A549 (cell line): ENCODE measurements at regions not wholly inside any gene's neighbourhood (a gene's known extent, or its start where the extent isn't known, plus 50 kb on each side); places are given as distances from the start of the nearest gene placed in this dataset.

Experiments
- ATAC-seq, 2 experiments: fragments of 200-7000 bp in 1 of 2; fragments of >200 bp in 1 of 2; cut with Nextera tagmentation in 1 of 2; cut with Tn5 transposase in 1 of 2; 3 replicates each; pipeline versions ENCODE4 v1.8.0 to v1.9.1; 2018 to 2020; ENCODE audit warnings: mild to moderate bottlenecking in 1 of 2, moderate library complexity in 1 of 2
- CTCF ChIA-PET: fragments of 300-600 bp; sonication (Branson Sonifier 250); formaldehyde crosslinking; extraction: SDS; loops from one replicate; lab custom pipeline; 2021; ENCODE audit warnings: antibody characterized with exemption, inconsistent platforms; lab: Yijun Ruan, JAX
- POLR2A ChIA-PET: fragments of 350-600 bp; formaldehyde crosslinking; extraction: SDS; loops from one replicate; lab custom pipeline; 2021; ENCODE audit warnings: antibody characterized with exemption, inconsistent platforms; lab: Yijun Ruan, JAX
- DNase-seq, 2 experiments: peaks; one replicate each; pipeline versions ENCODE4 v3.0.0 to v3.0.0-alpha.2; 2011 to 2016; ENCODE audit warnings: low read depth in 1 of 2, low spot score in 1 of 2
- FAIRE-seq: peaks from 2 replicates; lab custom pipeline; 2011; peaks lifted over from hg19 to GRCh38; lab: Jason Lieb, UNC
- H3K27ac ChIP-seq, 2 experiments: fragments of >200 bp; sonication (Bioruptor Twin); formaldehyde crosslinking; 3 replicates each; pipeline ENCODE4 v1.5.1; 2016 to 2017
- H3K4me1 ChIP-seq: fragments of >200 bp; sonication (Bioruptor Twin); formaldehyde crosslinking; 3 replicates; pipeline ENCODE4 v1.6.1; 2016
- H3K4me2 ChIP-seq: fragments of >200 bp; sonication (Bioruptor Twin); formaldehyde crosslinking; 3 replicates; pipeline ENCODE4 v1.6.1; 2016
- H3K4me3 ChIP-seq: fragments of >200 bp; sonication (Bioruptor Twin); formaldehyde crosslinking; 3 replicates; pipeline ENCODE4 v1.5.1; 2016
- H3K9me3 ChIP-seq: fragments of >200 bp; sonication (Bioruptor Twin); formaldehyde crosslinking; 3 replicates; pipeline ENCODE4 v1.6.1; 2016
- ATOH8 ChIP-seq: fragments of 250-450 bp; sonication (Bioruptor Pico); IDR thresholded peaks from 2 replicates; pipeline ENCODE4 v1.5.0; 2020; ENCODE audit warnings: low read depth, mild to moderate bottlenecking, moderate library complexity
- BHLHE40 ChIP-seq: IDR thresholded peaks from 2 replicates; pipeline ENCODE4 v1.6.1; 2012; ENCODE audit warnings: low read depth, low read length, inconsistent platforms
- CHD2 ChIP-seq: fragments of 150-350 bp; IDR thresholded peaks from 2 replicates; pipeline ENCODE4 v1.6.1; 2014; ENCODE audit warnings: low read length; ENCODE audit not compliant: partially characterized antibody
- CHD4 ChIP-seq: fragments of 200-600 bp; sonication (generic); IDR thresholded peaks from 2 replicates; pipeline ENCODE4 v1.6.1; 2016; ENCODE audit warnings: antibody characterized with exemption, mild to moderate bottlenecking, borderline replicate concordance
- E2F6 ChIP-seq: IDR thresholded peaks from 2 replicates; pipeline ENCODE4 v1.6.1; 2012; ENCODE audit warnings: low read depth, borderline replicate concordance
- EHF ChIP-seq: fragments of 250-450 bp; sonication (Bioruptor Pico); IDR thresholded peaks from 2 replicates; pipeline ENCODE4 v1.5.0; 2020; ENCODE audit warnings: mild to moderate bottlenecking
- EP300 ChIP-seq, 2 experiments: fragments of >200 bp; sonication (Bioruptor Twin); formaldehyde crosslinking; IDR thresholded peaks; 2 replicates in 1 of 2; 3 replicates in 1 of 2; pipeline ENCODE4 v1.6.1; 2016 to 2017
- FOSB ChIP-seq: fragments of 250-450 bp; sonication (Bioruptor Pico); IDR thresholded peaks from 2 replicates; pipeline ENCODE4 v1.5.0; 2020; ENCODE audit warnings: mild to moderate bottlenecking, moderate library complexity
- GATA3 ChIP-seq: IDR thresholded peaks from 2 replicates; pipeline ENCODE4 v1.6.1; 2012; ENCODE audit warnings: borderline replicate concordance
- HES2 ChIP-seq: fragments of >200 bp; sonication (Bioruptor Twin); formaldehyde crosslinking; IDR thresholded peaks from 2 replicates; pipeline ENCODE4 v1.6.1; 2016
- HOXB5 ChIP-seq: fragments of 250-450 bp; sonication (Bioruptor Pico); IDR thresholded peaks from 2 replicates; pipeline ENCODE4 v1.5.0; 2020; ENCODE audit warnings: mild to moderate bottlenecking, moderate library complexity
- JUN ChIP-seq, 2 experiments: fragments of >200 bp; sonication (Bioruptor Twin); formaldehyde crosslinking; IDR thresholded peaks; 2 replicates in 1 of 2; 3 replicates in 1 of 2; pipeline ENCODE4 v1.6.1; 2016 to 2017
- KDM1A ChIP-seq: fragments of 200-600 bp; sonication (generic); IDR thresholded peaks from 2 replicates; pipeline ENCODE4 v1.6.1; 2016; ENCODE audit warnings: low read depth, mild to moderate bottlenecking
- MAX ChIP-seq: IDR thresholded peaks from 2 replicates; pipeline ENCODE4 v1.6.1; 2012
- MYC ChIP-seq: IDR thresholded peaks from 2 replicates; pipeline ENCODE4 v1.6.1; 2012; ENCODE audit warnings: mild to moderate bottlenecking, inconsistent platforms, low read length, improper control_type of control experiment, borderline replicate concordance
- NFE2L2 ChIP-seq: fragments of 150-350 bp; conservative IDR thresholded peaks from 2 replicates; pipeline ENCODE4 v1.6.1; 2014; ENCODE audit warnings: low read length
- NPAS2 ChIP-seq: fragments of 250-450 bp; sonication (Bioruptor Pico); IDR thresholded peaks from 2 replicates; pipeline ENCODE4 v1.8.0; 2022; ENCODE audit warnings: mild to moderate bottlenecking, moderate library complexity, borderline replicate concordance
- NR3C1 ChIP-seq: fragments of >200 bp; sonication (Bioruptor Twin); formaldehyde crosslinking; IDR thresholded peaks from 3 replicates; pipeline ENCODE4 v1.6.1; 2017
- POLR2A ChIP-seq: IDR thresholded peaks from 2 replicates; pipeline ENCODE4 v1.6.1; 2012; ENCODE audit warnings: mild to moderate bottlenecking, low read length
- POLR2AphosphoS2 ChIP-seq: conservative IDR thresholded peaks from 2 replicates; pipeline ENCODE4 v1.6.1; 2012; ENCODE audit warnings: low read length, improper control_type of control experiment, inconsistent platforms
- RARB ChIP-seq: fragments of 250-450 bp; sonication (Bioruptor Pico); IDR thresholded peaks from 2 replicates; pipeline ENCODE4 v1.8.0; 2021; ENCODE audit warnings: mild to moderate bottlenecking, moderate library complexity
- RCOR1 ChIP-seq: fragments of 150-350 bp; IDR thresholded peaks from 2 replicates; pipeline ENCODE4 v1.6.1; 2014; ENCODE audit warnings: antibody characterized with exemption, low read length, low read depth
- RNF2 ChIP-seq: fragments of 200-600 bp; sonication (generic); IDR thresholded peaks from 2 replicates; pipeline ENCODE4 v1.6.1; 2016; ENCODE audit warnings: low read depth, mild to moderate bottlenecking, antibody characterized with exemption, moderate library complexity, borderline replicate concordance
- SREBF2 ChIP-seq: fragments of 450-650 bp; IDR thresholded peaks from 2 replicates; pipeline ENCODE4 v1.6.1; 2014; ENCODE audit warnings: mild to moderate bottlenecking, moderate library complexity
- USF2 ChIP-seq: fragments of 450-650 bp; IDR thresholded peaks from 2 replicates; pipeline ENCODE4 v1.6.1; 2014; ENCODE audit warnings: antibody characterized with exemption
- WGBS: methylation state at CpG from one replicate; pipeline ENCODE4 v1.1.6; 2017; ENCODE audit errors: missing lambda C conversion rate; 5-methylcytosine and 5-hydroxymethylcytosine counted together
- TF ChIP-seq, protein P1 (sequence below): fragments of >200 bp; sonication (Bioruptor Twin); formaldehyde crosslinking; IDR thresholded peaks from 3 replicates; pipeline ENCODE4 v1.6.1; 2016
- TF ChIP-seq, protein P2 (sequence below): fragments of 200-600 bp; sonication (generic); IDR thresholded peaks from 2 replicates; pipeline ENCODE4 v1.6.1; 2016; ENCODE audit warnings: antibody characterized with exemption, mild to moderate bottlenecking, moderate library complexity

GRCh38 chr3:156016902-156017301 is 103.5 kb upstream of the KCNAB1 start:
- Histone ChIP-seq H3K27ac (no peak overlapping the region), H3K9me3 (no peaks in the 10 kb centered on the region), H3K4me1 (no peaks in the 10 kb centered on the region), H3K4me3 (no peak overlapping the region), H3K4me2 (no peak overlapping the region)
- POLR2A ChIA-PET = no interaction called here
- no peak for ATAC-seq
- 85% methylated on average over 4 of the region's 4 CpGs for WGBS
- FAIRE-seq = no peak
- no peak for DNase-seq
- TF ChIP-seq, protein P1, sequence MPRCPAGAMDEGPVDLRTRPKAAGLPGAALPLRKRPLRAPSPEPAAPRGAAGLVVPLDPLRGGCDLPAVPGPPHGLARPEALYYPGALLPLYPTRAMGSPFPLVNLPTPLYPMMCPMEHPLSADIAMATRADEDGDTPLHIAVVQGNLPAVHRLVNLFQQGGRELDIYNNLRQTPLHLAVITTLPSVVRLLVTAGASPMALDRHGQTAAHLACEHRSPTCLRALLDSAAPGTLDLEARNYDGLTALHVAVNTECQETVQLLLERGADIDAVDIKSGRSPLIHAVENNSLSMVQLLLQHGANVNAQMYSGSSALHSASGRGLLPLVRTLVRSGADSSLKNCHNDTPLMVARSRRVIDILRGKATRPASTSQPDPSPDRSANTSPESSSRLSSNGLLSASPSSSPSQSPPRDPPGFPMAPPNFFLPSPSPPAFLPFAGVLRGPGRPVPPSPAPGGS = no peak
- TF ChIP-seq HOXB5 (CRISPR knock-in tag) (no peak), RCOR1 (no peak), CHD4 (no peak), GATA3 (no peak), NFE2L2 (no peak), E2F6 (no peak), POLR2AphosphoS2 (no peak), MAX (no peak), MYC (no peak)
- TF ChIP-seq, protein P2, sequence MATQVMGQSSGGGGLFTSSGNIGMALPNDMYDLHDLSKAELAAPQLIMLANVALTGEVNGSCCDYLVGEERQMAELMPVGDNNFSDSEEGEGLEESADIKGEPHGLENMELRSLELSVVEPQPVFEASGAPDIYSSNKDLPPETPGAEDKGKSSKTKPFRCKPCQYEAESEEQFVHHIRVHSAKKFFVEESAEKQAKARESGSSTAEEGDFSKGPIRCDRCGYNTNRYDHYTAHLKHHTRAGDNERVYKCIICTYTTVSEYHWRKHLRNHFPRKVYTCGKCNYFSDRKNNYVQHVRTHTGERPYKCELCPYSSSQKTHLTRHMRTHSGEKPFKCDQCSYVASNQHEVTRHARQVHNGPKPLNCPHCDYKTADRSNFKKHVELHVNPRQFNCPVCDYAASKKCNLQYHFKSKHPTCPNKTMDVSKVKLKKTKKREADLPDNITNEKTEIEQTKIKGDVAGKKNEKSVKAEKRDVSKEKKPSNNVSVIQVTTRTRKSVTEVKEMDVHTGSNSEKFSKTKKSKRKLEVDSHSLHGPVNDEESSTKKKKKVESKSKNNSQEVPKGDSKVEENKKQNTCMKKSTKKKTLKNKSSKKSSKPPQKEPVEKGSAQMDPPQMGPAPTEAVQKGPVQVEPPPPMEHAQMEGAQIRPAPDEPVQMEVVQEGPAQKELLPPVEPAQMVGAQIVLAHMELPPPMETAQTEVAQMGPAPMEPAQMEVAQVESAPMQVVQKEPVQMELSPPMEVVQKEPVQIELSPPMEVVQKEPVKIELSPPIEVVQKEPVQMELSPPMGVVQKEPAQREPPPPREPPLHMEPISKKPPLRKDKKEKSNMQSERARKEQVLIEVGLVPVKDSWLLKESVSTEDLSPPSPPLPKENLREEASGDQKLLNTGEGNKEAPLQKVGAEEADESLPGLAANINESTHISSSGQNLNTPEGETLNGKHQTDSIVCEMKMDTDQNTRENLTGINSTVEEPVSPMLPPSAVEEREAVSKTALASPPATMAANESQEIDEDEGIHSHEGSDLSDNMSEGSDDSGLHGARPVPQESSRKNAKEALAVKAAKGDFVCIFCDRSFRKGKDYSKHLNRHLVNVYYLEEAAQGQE = no peak
- CTCF ChIA-PET = interaction anchor here (1.3 to 1.7 kb wide), 3 partner anchors 13 to 1121 kb away, joined by 4 to 5 read pairs (median 4); no protein-coding TSS in a partner anchor

DNA sequence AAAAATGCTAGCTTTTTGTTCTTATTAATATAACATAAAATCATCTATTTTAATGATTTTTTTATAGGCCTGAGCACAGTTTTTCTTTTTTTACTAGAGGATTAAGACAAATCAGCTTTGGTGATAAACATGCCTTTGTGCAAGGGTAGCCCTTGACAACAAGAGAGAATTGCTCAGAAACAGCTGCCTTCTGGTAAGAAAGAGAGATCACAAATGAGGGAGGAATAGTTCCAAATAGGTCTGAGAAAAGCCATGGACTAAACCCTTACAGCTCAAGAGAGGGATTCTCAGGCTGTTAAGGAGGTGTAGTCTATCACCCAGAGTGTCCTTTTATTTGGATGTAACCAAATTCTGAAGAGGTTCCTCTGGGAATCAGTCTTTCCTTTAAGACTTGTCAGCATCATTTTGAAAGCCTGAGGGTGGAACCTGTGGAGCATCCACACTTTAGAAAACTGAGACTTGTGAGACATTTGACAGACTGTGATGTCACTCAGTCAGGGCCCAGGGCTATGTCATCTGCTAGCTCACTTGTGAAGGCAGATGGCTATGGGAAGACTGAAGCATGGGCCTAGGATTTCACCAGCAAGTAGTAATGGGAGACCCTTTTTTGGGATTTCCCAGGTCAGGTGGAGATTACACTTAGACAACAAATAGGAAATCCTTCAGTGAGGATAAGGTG is 102.9 kb upstream of the KCNAB1 start:
- ATAC-seq (no peak), FAIRE-seq (no peak), DNase-seq (no peak)
- CTCF ChIA-PET = interaction anchor here (1.7 kb wide), 1 partner anchor 12 kb away, joined by 5 read pairs; no protein-coding TSS in a partner anchor
- POLR2A ChIA-PET = no interaction called here
- H3K4me2 ChIP-seq = no peak overlapping the region
- no peak for TF ChIP-seq RARB
- TF ChIP-seq NFE2L2 = no peak
- no peak for TF ChIP-seq EHF
- no peak for TF ChIP-seq RNF2
- TF ChIP-seq EP300 (IDR thresholded peaks at IDR 0.05) = no peak
- TF ChIP-seq USF2 = no peak
- no peak for TF ChIP-seq SREBF2
- no peak for TF ChIP-seq KDM1A
- no peak for TF ChIP-seq NR3C1
- no peak for TF ChIP-seq NPAS2
- no peak for TF ChIP-seq FOSB (CRISPR knock-in tag)
- no peak for TF ChIP-seq JUN (IDR thresholded peaks at IDR 0.05)
- no peak for TF ChIP-seq POLR2A
- no peak for TF ChIP-seq CHD2
- TF ChIP-seq BHLHE40 = no peak
- TF ChIP-seq MAX = no peak
- no peak for TF ChIP-seq ATOH8 (CRISPR knock-in tag)
- TF ChIP-seq HES2 = no peak
- H3K4me3 ChIP-seq = no peak overlapping the region
- no peak overlapping the region for H3K27ac ChIP-seq
- H3K9me3 ChIP-seq = no peaks in the 10 kb centered on the region
- H3K4me1 ChIP-seq = no peaks in the 10 kb centered on the region
